ENCODE measurements at regions not wholly inside any gene's neighbourhood (a gene's known extent, or its start where the extent isn't known, plus 50 kb on each side); places are given as distances from the start of the nearest gene placed in this dataset.

DNA sequence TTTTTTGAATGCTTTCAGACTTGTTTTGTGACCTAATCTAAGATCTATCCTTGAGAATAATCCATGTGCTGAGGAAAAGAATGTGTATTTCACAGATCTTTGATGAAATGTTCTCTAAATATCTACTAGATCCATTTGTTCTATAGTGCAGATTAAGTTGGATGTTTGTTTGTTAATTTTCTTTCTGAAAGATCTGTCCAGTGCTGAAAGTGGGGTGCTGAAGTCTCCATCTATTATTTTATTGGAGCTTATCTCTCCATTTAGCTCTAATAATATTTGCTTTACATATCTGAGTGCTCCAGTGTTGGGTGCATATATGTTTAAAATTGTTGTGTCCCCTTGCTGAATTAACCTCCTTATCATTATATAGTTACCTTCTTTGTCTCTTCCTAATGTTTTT lies 303.6 kb downstream of the HTR1B start:
- TF ChIP-seq, protein P1, sequence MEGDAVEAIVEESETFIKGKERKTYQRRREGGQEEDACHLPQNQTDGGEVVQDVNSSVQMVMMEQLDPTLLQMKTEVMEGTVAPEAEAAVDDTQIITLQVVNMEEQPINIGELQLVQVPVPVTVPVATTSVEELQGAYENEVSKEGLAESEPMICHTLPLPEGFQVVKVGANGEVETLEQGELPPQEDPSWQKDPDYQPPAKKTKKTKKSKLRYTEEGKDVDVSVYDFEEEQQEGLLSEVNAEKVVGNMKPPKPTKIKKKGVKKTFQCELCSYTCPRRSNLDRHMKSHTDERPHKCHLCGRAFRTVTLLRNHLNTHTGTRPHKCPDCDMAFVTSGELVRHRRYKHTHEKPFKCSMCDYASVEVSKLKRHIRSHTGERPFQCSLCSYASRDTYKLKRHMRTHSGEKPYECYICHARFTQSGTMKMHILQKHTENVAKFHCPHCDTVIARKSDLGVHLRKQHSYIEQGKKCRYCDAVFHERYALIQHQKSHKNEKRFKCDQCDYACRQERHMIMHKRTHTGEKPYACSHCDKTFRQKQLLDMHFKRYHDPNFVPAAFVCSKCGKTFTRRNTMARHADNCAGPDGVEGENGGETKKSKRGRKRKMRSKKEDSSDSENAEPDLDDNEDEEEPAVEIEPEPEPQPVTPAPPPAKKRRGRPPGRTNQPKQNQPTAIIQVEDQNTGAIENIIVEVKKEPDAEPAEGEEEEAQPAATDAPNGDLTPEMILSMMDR (IDR thresholded peaks at IDR 0.05; ENCODE audit: low read depth, low read length): no peak
- DNase-seq (ENCODE audit: extremely low read depth, low read depth): no peak

DNA sequence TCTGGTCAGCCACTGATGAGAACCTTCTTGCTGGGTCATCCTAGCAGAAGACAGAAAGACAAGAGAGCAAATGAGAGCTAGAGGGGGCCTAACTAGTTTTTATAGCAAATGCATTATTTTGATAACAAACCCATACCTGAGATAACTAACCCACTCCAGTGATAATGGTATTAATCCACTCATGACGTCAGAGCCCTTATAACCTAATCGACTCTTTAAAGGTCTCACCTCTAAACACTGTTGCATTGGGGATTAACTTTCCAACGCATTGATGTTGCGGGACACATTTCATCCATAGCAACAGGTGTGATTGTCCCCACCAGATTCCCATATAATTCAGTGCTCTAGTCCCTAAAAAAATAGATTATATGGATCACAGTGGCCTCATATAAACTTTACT lies 312.1 kb downstream of the HTR1B start:
- DNase-seq (ENCODE audit: extremely low read depth, low read depth): no peak
- TF ChIP-seq, protein P1 (IDR thresholded peaks at IDR 0.05; ENCODE audit: low read depth, low read length): no peak

DNA sequence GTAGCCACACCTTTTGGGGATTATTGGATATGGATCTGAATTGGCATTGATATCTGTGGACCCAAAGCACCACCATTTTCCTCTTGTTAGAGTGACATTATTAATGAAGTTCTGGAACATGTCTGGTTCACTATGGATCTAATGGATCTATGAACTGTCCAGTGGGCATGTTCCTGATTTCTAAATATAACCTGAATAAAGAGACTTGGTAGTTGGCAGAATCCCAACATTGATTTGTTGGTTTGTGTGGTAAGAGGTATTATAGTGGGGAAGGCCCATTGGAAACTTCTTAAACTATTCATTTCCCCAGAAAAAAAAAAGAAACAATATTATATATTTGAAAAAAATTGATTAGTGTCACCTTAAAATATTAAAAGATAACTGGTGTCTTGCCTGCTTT lies 312.6 kb downstream of the HTR1B start:
- DNase-seq (ENCODE audit: extremely low read depth, low read depth): no peak
- TF ChIP-seq, protein P1 (IDR thresholded peaks at IDR 0.05; ENCODE audit: low read depth, low read length): no peak

DNA sequence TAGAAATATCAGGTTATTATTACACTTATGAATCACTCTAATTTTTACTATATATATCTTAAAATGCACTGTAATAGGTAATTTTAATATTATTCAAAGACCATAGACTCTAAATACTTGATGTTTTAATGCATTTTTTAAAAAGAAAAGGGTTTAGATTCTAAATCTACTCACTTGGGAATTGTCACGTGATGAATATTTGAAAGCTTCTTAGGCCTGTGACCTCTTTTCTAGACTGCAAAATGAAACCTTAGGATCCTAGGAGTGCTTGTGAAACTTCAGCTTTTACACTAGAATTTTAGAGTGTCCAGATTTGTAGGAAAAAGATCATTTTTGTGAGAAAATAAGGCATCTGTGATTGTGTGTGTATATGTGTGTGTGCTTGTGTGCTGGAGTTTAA lies 318.0 kb downstream of the HTR1B start:
- DNase-seq (ENCODE audit: extremely low read depth, low read depth): no peak
- TF ChIP-seq, protein P1 (IDR thresholded peaks at IDR 0.05; ENCODE audit: low read depth, low read length): no peak

DNA sequence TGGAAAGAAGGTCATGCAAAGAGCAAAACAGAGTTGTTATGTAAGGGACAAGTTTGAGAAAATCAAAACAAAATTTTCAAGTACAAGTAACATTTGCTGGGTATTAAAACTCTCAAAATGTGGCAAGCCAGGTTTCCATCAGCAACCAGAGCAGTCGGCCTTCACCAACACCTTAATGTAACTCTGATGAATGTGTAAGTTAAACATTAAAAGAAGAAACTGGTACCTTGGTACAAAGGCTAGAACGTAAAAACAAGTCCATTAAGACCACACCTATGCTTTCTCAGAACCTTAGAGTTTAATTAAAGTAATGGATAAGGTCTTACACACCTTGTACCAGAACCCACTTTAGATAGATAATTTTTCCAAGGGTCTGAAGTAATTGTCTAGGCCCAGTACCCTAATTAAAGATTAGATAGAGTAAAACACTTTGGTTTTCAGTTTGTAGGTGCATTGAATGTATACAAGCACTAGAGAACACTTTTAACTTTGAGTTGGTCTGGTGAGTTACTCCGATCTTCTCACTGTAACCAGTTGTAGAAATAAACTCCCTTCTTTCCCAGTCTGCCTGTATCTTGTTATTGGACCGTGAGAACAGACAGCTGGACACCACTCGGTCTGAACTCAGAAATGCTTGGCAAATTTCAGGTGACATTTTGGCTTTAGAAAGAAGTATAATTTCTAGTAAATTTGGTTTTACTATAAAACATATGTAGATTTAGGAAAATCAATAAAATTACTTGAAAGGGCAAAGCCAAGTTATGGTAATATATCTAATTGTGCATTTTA lies 319.4 kb downstream of the HTR1B start:
- TF ChIP-seq, protein P1 (IDR thresholded peaks at IDR 0.05; ENCODE audit: low read depth, low read length): no peak
- no peak for DNase-seq (ENCODE audit: extremely low read depth, low read depth)

DNA sequence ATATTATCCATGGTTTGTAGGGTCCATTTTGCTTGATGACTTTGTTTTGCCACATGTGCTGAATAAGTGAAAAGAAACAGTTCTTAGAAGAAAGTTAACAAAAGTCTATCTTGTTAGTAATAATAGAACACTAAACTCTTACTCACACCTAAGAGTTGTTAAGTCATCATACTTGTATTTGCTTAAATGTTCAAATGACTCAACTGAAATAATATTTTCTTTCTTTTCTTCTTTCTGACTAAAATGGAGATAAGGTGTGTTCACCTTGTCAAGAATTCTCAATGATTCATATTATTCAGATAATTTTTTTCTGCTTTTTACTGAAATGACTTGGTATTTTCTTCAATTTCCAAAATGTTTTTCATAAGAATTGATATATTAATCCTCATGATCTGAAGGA lies 327.2 kb downstream of the HTR1B start:
- TF ChIP-seq, protein P1 (IDR thresholded peaks at IDR 0.05; ENCODE audit: low read depth, low read length): no peak
- DNase-seq (ENCODE audit: extremely low read depth, low read depth): no peak

DNA sequence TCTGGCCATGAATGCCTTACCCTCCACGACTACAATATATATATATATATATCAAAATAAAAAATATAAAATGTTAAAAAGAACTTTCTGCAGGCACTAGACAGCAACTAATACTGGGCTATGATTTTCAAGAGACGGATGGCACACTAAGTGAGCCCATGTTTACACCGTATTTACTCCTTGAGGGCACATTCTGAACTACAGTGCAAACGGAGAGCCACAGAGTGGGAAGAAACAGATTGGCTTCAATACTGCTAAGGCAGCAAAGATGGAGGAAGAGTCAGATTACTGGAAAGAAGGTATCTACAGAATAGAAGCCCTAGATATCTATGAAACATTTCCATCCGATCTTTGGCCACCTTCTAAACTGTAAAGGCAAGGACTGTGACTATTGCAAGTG lies 330.3 kb downstream of the HTR1B start:
- no peak for DNase-seq (ENCODE audit: extremely low read depth, low read depth)
- TF ChIP-seq, protein P1 (IDR thresholded peaks at IDR 0.05; ENCODE audit: low read depth, low read length): no peak

Measured in AG09319 (cell line).